ENCODE measurements at regions not wholly inside any gene's neighbourhood (a gene's known extent, or its start where the extent isn't known, plus 50 kb on each side); places are given as distances from the start of the nearest gene placed in this dataset.

GRCh38 chr5:5625491-5625890 lies 203.0 kb downstream of the ICE1 start:
- no peak for TF ChIP-seq CTCF (IDR thresholded peaks at IDR 0.05; ENCODE audit: borderline replicate concordance, control extremely low read depth, extremely low read depth, insufficient read depth, missing control alignments)
- in situ Hi-C loops (cut with MboI; ENCODE audit: low sequenced_read_pairs, unreplicated experiment), result no loop called here
- DNase-seq (ENCODE audit: low spot score), result no peak

- in situ Hi-C loops (cut with MboI; ENCODE audit: low sequenced_read_pairs, unreplicated experiment), result no loop called here
- no peak for DNase-seq (ENCODE audit: low spot score)
- TF ChIP-seq CTCF (IDR thresholded peaks at IDR 0.05; ENCODE audit: borderline replicate concordance, control extremely low read depth, extremely low read depth, insufficient read depth, missing control alignments), result no peak
These were observed 200.9 kb downstream of the ICE1 start for GRCh38 chr5:5623397-5623796.

GRCh38 chr5:5622806-5623205 lies 200.3 kb downstream of the ICE1 start:
- TF ChIP-seq CTCF (IDR thresholded peaks at IDR 0.05; ENCODE audit: borderline replicate concordance, control extremely low read depth, extremely low read depth, insufficient read depth, missing control alignments), result no peak
- in situ Hi-C loops (cut with MboI; ENCODE audit: low sequenced_read_pairs, unreplicated experiment), result no loop called here
- DNase-seq (ENCODE audit: low spot score), result no peak

- no peak for TF ChIP-seq CTCF (IDR thresholded peaks at IDR 0.05; ENCODE audit: borderline replicate concordance, control extremely low read depth, extremely low read depth, insufficient read depth, missing control alignments)
- DNase-seq (ENCODE audit: low spot score), result no peak
- in situ Hi-C loops (cut with MboI; ENCODE audit: low sequenced_read_pairs, unreplicated experiment), result no loop called here
These were observed 197.1 kb downstream of the ICE1 start for GRCh38 chr5:5619546-5619945.

- DNase-seq (ENCODE audit: low spot score), result no peak
- no peak for TF ChIP-seq CTCF (IDR thresholded peaks at IDR 0.05; ENCODE audit: borderline replicate concordance, control extremely low read depth, extremely low read depth, insufficient read depth, missing control alignments)
- in situ Hi-C loops (cut with MboI; ENCODE audit: low sequenced_read_pairs, unreplicated experiment), result no loop called here
These were observed 194.5 kb downstream of the ICE1 start for GRCh38 chr5:5617024-5617423.

GRCh38 chr5:5616247-5616895 lies 193.9 kb downstream of the ICE1 start:
- in situ Hi-C loops (cut with MboI; ENCODE audit: low sequenced_read_pairs, unreplicated experiment), result no loop called here
- TF ChIP-seq CTCF (IDR thresholded peaks at IDR 0.05; ENCODE audit: borderline replicate concordance, control extremely low read depth, extremely low read depth, insufficient read depth, missing control alignments), result no peak
- DNase-seq (ENCODE audit: low spot score), result no peak

All from GM13976 (cell line).